HG03575 (cell line): ENCODE measurements at regions not wholly inside any gene's neighbourhood (a gene's known extent, or its start where the extent isn't known, plus 50 kb on each side); places are given as distances from the start of the nearest gene placed in this dataset.

Source experiments
- ATAC-seq: cut with Tn5 transposase; IDR thresholded peaks from one replicate; pipeline ENCODE4 v1.9.1; 2021; ENCODE audit not compliant: unreplicated experiment, insufficient number of reproducible peaks, low FRiP score; ENCODE audit errors: extremely low read depth

- ATAC-seq: no peak
Measured at GRCh38 chr14:49479432-49479831, 106.7 kb downstream of the RPS29 start.

DNA sequence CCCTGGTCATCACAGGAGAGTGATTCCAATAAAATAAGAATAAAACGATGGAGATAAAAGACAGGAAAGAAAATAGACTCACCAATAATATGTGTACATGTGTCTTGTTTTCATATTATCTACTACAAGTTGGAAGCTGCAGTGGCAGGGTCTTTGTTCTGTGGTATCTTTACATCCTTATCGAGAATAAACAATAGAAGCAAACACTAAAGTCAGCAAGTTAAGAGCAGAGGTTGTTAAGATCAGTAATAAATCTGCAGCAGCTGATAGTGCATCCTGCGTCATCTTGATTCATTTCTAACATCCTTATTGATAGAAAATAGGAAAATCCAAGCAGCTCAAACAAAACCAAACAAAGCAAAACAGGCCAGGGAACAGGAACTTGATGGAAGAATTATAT, 107.4 kb downstream of the RPS29 start:
- no peak for ATAC-seq

- no peak for ATAC-seq
Measured at GRCh38 chr14:49467091-49467490, 119.1 kb downstream of the RPS29 start.

- ATAC-seq: no peak
Measured at GRCh38 chr14:49464885-49465284, 121.3 kb downstream of the RPS29 start.

- ATAC-seq: no peak
Measured at GRCh38 chr14:49463146-49463545, 123.0 kb downstream of the RPS29 start.

GRCh38 chr14:49461529-49462401, 124.4 kb downstream of the RPS29 start:
- ATAC-seq: no peak

DNA sequence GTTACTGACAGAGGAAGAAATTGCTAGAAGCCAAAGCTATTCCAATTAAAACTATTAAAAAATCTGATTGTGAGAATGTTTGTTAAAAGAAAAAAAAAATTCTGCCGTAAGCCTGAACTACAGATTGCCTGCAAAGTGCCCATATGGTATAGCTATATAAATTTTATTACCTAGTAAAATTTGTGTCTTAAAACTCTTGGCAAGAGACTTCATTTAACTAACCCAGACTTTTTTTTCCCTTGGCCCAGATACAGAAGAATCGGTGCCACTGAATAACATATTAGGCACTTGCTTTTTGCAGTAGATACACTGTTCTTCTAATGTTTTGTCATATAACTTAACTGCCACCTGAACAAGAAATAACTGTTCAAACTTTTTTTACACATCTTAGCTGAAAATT, 125.5 kb downstream of the RPS29 start:
- no peak for ATAC-seq

DNA sequence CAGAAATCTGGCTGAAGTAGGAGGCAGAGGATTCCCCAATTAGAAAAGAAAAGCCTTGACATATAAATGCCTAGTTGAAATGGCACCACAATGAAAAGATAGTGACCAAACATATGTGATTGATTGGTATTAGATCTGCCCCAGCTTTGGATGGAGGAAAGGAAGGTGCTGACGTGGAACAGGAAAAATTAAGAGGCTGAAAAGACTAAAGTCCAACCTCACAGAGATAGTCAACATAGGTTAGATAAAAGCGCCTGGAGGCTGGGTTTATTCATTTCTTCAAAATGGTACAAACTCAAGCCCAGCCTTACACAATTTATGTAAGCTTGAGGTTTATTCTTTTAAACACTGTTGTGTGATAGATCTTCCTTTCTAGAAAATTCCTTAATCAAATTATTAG, 129.6 kb downstream of the RPS29 start:
- no peak for ATAC-seq

- ATAC-seq: no peak
Measured at GRCh38 chr14:49451938-49452337, 134.2 kb downstream of the RPS29 start.

DNA sequence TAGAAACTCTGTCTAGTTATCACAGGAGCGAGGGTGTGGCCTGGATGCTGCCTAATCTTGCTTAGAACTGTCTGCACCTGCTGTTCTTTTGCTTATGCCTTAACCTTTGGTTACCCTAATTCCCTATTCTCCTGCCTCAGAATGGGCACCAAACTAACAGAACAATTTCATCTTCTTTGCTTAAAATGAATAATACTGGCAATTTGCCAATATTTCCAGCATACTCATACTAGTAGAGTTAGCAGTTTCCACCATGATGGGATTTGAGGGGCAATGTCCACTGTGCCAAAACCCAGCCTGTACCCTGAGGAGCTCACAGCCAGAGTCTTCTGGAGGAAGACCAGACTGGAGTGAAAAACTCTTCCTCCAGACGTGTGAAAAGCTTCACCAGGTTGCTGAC, 136.4 kb downstream of the RPS29 start:
- no peak for ATAC-seq

DNA sequence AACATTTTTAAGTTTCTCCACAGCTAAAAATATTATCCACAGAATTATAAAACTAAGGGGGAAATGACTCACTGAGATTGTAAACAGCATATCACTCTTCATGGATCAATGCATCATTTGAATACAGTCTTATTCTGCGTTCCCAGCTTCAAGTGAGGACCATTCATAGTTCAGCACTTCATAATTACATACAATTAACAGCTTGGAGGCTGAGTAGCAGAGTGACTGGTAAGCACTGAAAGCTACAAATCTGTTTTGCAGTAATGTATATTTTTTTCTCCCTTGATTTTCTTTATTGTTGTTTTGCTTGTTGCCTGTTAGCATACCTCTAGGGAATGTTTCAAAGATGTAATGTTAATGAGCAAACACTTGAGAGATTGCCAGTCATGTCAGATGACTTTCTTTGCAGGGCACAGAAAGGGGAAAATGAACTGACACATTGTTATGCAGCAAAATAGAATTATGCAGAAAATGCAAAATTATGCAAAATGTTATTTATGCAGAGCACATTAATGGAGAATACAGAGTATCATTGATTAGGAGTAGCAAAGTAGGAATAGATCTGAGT, 138.6 kb downstream of the RPS29 start:
- no peak for ATAC-seq

DNA sequence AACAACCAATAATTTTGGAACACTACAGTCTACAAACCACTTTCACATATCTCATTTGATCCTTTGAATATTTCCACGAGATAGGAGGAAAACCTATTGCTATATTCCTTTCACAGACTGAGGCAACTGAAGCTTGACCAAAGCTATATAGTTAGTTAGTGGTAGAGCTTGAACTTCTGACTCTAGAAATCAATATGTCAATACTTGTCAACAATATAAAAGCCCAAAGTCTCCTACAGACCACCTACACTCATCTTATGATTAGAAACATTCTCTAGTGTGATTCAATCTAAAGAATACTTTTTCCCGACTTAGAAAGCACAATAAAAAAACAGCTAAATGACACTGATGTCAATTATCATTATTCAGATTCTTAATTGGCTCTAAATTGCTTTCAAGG, 139.4 kb downstream of the RPS29 start:
- no peak for ATAC-seq

- no peak for ATAC-seq
Measured at GRCh38 chr14:49438256-49438770, 147.9 kb downstream of the RPS29 start.

GRCh38 chr14:49428076-49428475, 158.1 kb downstream of the RPS29 start:
- ATAC-seq: no peak

DNA sequence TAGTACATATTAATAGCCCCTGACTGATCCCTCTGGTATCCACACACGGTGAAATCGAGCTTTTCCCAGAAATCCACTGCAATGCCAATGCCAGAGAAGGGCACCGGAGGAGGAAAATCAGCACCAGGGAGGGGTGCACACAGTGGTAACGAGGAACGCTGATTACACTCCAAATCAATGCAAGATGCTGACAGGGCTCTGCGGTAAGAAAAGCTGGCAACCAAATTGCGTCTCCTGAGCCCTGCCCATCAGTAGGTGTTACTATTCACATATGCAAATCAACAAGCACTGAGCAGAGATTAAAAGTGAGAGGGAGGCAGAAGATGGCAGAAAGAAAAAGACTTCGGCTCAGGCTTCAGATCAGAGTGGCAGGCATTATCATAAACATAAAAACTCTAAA, 159.1 kb downstream of the RPS29 start:
- ATAC-seq: no peak

DNA sequence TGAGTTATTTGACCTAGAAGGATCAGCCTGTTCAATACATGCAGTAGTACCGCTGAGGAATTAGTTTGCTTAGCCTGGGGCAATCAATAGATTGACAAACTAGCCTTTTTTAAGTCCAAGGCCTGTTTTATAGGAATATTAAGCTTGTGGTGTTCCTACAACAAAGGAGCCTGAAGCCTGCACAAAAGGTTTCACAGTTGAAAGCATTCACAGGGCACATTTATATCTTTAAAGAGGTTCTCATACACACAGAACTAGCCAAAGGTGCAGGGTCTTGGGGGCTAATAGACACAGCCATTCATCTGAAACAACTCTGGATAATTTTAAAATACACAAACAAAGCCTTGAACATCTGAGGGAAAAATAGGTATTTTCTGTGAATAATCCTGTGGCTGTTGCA, 160.3 kb downstream of the RPS29 start:
- ATAC-seq: no peak

- no peak for ATAC-seq
Measured at GRCh38 chr14:49424436-49425331, 161.5 kb downstream of the RPS29 start.

DNA sequence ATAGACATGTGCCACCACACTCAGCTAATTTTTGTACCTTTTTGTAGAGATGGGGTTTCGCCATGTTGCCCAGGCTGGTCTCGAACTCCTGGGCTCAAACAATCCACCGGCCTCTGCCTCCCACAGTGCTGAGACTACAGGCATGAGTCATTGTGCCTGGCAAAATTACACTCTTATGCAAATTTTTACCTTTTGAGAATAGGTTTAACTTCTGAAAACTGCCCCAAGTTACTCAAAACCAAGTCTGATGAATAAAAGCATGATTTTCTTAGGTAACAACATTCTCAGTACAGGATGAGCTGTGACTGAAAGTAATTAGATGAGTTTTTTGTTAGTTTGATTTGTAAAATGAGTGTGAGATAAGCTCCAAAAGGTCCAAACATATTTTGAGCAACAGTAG, 166.0 kb downstream of the RPS29 start:
- no peak for ATAC-seq

GRCh38 chr14:49418789-49419188, 167.4 kb downstream of the RPS29 start:
- no peak for ATAC-seq

DNA sequence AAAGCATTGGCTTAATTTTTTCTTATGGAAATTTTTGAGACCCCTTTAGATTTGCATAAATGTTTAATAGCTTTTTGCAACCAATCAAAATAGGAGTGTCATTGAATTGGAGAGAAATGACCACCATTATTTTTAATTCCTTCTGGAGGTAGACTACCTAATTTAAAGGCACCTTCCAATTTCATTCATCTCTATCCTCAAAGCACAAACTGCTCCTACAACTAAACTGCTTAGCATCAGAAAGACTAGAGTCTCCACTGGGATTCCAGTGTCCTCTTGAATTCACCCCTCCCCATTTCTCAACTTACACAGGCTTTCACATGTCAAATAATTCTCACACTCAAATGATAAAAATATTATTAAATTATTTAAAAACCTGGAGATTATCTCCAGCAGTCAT, 168.4 kb downstream of the RPS29 start:
- ATAC-seq: no peak
